GM21723 (cell line): ENCODE measurements at regions not wholly inside any gene's neighbourhood (a gene's known extent, or its start where the extent isn't known, plus 50 kb on each side); places are given as distances from the start of the nearest gene placed in this dataset.
"Not testable (repeated sequence)": the region's sequence is repeated elsewhere in the genome, so short reads cannot be mapped to it uniquely, and the experiment has no call there.

ENCODE experiments used
- ATAC-seq: cut with Tn5 transposase; IDR thresholded peaks from one replicate; pipeline ENCODE4 v1.9.1; 2021; ENCODE audit warnings: mild to moderate bottlenecking, moderate library complexity; ENCODE audit not compliant: unreplicated experiment

DNA sequence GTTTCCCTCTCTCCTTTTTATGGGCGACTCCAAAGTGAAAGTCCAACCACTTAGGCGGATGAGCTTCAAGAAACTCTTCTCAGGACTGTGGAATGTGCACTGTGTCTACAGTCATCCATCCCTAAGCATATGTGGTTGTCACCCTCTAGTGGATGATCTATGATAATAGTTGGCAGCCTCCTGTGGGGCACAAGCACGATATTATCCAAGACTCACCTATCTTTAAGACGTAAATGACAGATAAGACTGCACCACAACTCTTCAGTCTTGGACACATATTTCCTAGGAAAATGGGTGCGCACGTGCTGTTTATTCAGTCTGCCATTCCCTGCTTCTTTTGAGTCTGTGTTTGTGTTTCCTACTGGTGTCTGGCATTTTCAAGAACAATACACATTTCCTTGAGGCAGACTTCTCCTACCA is 145.5 kb upstream of the CTAGE1 start:
- no peak for ATAC-seq

- ATAC-seq = no peak
These were observed 146.3 kb upstream of the CTAGE1 start for GRCh38 chr18:22564036-22564435.

- ATAC-seq = no peak
These were observed 149.1 kb upstream of the CTAGE1 start for GRCh38 chr18:22566703-22567420.

GRCh38 chr18:22567794-22568193 is 150.1 kb upstream of the CTAGE1 start:
- no peak for ATAC-seq

DNA sequence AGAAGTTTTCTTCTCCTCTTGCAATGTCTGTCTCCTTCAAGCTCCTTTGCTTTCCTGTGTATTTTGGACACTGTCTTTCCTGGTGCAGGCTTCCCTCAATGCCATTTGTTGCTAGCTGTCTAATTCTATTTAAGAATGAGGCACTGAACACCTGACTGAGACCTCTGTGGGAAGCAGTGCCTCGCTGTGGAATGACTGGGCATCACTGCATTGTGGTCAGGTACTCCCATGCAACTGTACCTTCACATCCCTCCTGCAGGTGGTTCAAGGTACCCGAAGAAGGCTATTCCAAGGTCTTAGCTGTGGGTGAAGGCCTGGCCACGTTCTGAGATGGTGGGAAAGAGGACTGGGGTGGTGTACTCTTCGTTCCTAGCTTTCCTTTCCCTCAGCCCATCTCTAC is 152.8 kb upstream of the CTAGE1 start:
- ATAC-seq = no peak

GRCh38 chr18:22572341-22572740 is 154.6 kb upstream of the CTAGE1 start:
- ATAC-seq = no peak

DNA sequence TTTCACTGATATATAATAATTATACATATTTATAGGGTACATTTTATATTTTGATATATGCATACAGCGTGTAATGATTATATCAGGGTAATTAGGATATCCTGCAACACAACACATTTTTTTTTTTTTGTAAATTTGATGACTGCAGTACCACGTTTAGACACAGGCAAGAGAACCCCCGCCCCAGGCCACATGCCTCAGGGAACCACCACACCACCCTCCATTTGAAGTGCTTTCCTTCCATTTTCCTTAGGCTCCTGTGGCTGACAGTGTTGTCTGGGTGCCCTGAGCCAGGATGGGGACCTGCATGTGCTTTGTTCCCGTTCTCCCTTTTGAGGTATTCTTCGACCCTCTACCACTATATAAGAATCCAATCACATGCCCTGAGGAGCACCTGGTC is 161.6 kb upstream of the CTAGE1 start:
- no peak for ATAC-seq

- no peak for ATAC-seq
These were observed 167.6 kb upstream of the CTAGE1 start for GRCh38 chr18:22585333-22585732.

- no peak for ATAC-seq
These were observed 168.1 kb upstream of the CTAGE1 start for GRCh38 chr18:22585821-22586220.

DNA sequence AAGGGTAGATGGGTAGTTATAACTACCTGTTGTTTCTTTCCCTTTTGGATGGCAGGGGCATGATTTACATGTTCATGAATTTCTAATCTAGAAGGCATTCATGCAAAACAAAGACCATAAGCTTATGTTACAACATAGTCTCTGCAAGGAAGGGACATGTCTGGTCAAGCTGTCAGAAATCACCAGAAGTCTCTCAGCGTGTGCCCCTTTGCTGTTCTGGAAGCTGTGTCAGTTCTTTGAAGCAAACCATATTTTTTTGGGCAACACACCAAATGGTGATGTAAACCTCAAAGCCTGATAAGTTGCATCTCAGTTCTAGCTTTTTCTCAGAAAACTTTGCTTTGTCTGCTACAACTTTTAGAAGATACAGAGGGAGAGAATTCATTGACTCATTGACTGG is 173.5 kb upstream of the CTAGE1 start:
- ATAC-seq = no peak

- ATAC-seq = no peak
These were observed 176.5 kb upstream of the CTAGE1 start for GRCh38 chr18:22594155-22594690.

DNA sequence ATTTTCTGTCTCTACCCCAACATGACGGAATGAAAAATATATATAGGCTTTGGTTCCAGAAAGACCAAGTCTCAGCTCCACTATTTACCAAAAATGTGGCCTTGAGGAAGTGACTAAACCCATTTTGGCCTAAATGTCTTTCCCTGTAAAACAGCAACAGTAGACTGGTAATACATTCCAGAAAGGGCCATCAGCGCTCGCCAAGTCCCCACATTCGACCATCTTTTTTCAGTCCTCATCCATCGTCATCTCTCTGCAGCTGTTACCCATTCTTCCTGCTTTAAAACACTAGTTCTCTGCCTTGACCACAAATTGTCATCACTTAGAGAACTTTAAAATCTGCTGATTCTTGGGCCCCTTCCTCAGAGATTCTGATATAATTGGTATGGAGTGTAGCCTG is 183.8 kb upstream of the CTAGE1 start:
- no peak for ATAC-seq

DNA sequence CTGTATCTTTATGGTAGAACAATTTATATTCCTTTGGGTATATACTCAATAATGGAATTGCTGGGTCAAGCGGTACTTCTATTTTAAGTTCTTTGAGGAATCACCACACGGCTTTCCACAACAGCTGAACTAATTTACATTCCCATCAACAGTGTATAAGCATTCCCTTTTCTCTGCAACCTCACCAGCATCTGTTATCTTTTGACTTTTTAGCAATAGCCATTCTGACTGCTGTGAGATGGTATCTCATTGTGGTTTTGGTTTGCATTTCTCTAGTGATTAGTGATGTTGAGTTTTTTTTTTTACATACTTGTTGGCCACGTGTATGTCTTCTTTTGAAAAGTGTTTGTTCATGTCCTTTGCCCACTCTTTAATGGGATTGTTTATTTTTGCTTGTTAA is 184.7 kb upstream of the CTAGE1 start:
- not testable (repeated sequence) for ATAC-seq

DNA sequence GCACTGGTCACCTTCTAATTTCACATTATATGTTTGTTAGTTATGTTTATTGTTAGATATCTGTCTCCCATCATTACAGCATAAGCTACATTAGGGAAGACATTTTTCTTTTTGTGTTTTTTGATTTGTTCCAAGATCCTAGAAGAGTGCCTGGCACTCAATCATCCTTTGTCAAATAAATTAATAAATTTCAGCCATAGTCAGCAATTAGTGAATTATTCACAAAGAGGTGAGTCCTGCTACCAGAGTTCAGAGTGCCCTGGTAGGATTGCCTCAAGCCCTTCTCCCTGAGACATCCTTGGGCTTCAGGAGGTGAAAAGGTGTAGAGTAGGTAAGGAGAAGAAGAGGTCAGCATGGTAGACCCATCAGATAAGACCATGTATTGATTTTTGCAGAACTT is 186.2 kb upstream of the CTAGE1 start:
- no peak for ATAC-seq

GRCh38 chr18:22604390-22604985 is 186.8 kb upstream of the CTAGE1 start:
- ATAC-seq = no peak

GRCh38 chr18:22604986-22605421 is 187.3 kb upstream of the CTAGE1 start:
- ATAC-seq = no peak

GRCh38 chr18:22605736-22606135 is 188.0 kb upstream of the CTAGE1 start:
- no peak for ATAC-seq

- no peak for ATAC-seq
These were observed 189.0 kb upstream of the CTAGE1 start for GRCh38 chr18:22606563-22607283.

DNA sequence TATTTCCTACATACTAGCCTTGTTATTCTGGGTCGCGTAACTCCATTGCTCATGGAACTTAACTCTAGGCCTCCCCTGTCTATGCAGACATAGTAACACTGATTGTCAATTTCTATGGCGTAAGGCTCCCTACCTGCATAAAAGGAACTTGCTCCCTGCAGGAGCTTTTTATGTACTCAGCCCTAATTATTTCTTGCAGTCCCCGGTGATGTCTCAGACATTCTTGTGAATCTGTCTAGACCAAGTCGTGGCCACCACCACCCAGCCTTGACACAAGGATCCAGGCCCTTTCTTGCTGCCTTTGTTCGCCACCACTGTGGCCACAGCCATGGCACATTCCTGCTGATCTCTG is 189.5 kb upstream of the CTAGE1 start:
- ATAC-seq = no peak

DNA sequence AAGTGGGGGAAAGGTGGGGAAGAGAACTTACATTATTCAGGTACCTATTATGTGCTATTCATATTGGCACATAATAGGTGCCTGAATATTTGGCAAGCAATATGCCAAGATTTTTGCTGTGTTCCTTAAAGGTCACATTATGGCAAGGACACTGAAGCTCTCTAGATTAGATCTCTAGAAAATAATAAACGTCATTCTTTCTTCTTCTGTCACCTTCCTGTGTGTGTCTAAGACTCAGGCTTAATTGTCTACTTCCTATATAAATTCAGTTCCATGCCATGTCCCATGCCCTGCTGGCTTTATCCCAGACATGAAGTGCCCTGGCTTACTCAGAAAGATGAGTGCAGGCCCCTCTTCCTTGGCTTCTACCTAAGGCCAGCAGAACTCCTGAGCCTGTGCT is 191.1 kb upstream of the CTAGE1 start:
- ATAC-seq = no peak

DNA sequence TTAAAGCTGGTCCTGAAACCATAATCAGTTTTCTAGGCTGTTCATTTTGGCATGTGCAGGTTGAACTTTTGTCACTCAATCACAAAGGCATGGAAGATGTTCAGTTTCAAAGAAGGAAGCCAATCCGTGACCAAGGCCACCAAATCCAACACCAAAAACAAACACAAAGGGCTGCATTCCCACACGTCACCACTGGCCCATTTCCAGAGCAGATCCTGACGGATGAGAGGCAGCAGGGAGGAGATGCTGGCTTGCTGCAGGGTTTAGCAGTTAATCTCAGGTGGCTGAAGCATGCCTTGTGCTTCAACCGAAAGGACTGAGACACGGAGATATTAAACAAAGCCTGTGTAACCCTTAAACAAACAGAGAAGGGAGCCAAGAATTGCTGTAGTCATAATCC is 191.9 kb upstream of the CTAGE1 start:
- ATAC-seq = no peak
